NCI-H2171 treated with DMSO at 0.1 percent for 48 hours (cell line): ENCODE measurements at regions not wholly inside any gene's neighbourhood (a gene's known extent, or its start where the extent isn't known, plus 50 kb on each side); places are given as distances from the start of the nearest gene placed in this dataset.
"Not testable (repeated sequence)": the region's sequence is repeated elsewhere in the genome, so short reads cannot be mapped to it uniquely, and the experiment has no call there.

Experiments
- DNase-seq: peaks from one replicate; lab custom pipeline; 2025; lab: John Stamatoyannopoulos, UW

GRCh38 chr2:239744706-239745340 is 280.3 kb downstream of the NDUFA10 start:
- DNase-seq, result no peak

GRCh38 chr2:239743206-239743605 is 281.9 kb downstream of the NDUFA10 start:
- DNase-seq, result no peak

- no peak for DNase-seq
Measured at GRCh38 chr2:239742377-239742776, 282.8 kb downstream of the NDUFA10 start.

GRCh38 chr2:239739206-239739605 is 285.9 kb downstream of the NDUFA10 start:
- DNase-seq, result no peak

- no peak for DNase-seq
Measured at GRCh38 chr2:239738159-239738558, 287.0 kb downstream of the NDUFA10 start.

GRCh38 chr2:239737144-239737463 is 288.0 kb downstream of the NDUFA10 start:
- no peak for DNase-seq

GRCh38 chr2:239736358-239737143 is 288.6 kb downstream of the NDUFA10 start:
- DNase-seq, result no peak

- no peak for DNase-seq
Measured at GRCh38 chr2:239735829-239736357, 289.2 kb downstream of the NDUFA10 start.

- peak; percentile 72 for DNase-seq
Measured at GRCh38 chr2:239735131-239735828, 289.9 kb downstream of the NDUFA10 start.

GRCh38 chr2:239734436-239735005 is 290.6 kb downstream of the NDUFA10 start:
- DNase-seq, result no peak

- DNase-seq, result no peak
Measured at GRCh38 chr2:239732666-239733010, 292.5 kb downstream of the NDUFA10 start.

- DNase-seq, result no peak
Measured at GRCh38 chr2:239731998-239732665, 293.0 kb downstream of the NDUFA10 start.

GRCh38 chr2:239731422-239731821 is 293.7 kb downstream of the NDUFA10 start:
- no peak for DNase-seq

- no peak for DNase-seq
Measured at GRCh38 chr2:239730897-239731296, 294.2 kb downstream of the NDUFA10 start.

- DNase-seq, result not testable (repeated sequence)
Measured at GRCh38 chr2:239730567-239730882, 294.6 kb downstream of the NDUFA10 start.

- DNase-seq, result no peak
Measured at GRCh38 chr2:239729681-239730566, 295.2 kb downstream of the NDUFA10 start.

GRCh38 chr2:239729151-239729550 is 296.0 kb downstream of the NDUFA10 start:
- no peak for DNase-seq

GRCh38 chr2:239728751-239729150 is 296.4 kb downstream of the NDUFA10 start:
- no peak for DNase-seq

- DNase-seq, result no peak
Measured at GRCh38 chr2:239727776-239728600, 297.2 kb downstream of the NDUFA10 start.

GRCh38 chr2:239727182-239727775 is 297.9 kb downstream of the NDUFA10 start:
- DNase-seq, result no peak
